Uterus (tissue), 3 donors: ENCODE measurements at regions not wholly inside any gene's neighbourhood (a gene's known extent, or its start where the extent isn't known, plus 50 kb on each side); places are given as distances from the start of the nearest gene placed in this dataset.

ENCODE experiments used
- DNase-seq, 2 donors: peaks; one replicate each; pipeline ENCODE4 v3.0.0-alpha.2; 2019 to 2020
- H3K27ac ChIP-seq, 2 donors: fragments of 200-600 bp; sonication (generic); 1 replicate in 1 of 2; 2 replicates in 1 of 2; pipeline ENCODE4 v1.5.1; 2016 to 2018
- H3K27me3 ChIP-seq, 2 donors: fragments of 200-600 bp; sonication (generic); one replicate each; pipeline ENCODE4 v1.5.1; 2018 to 2019; ENCODE audit warnings: control low read depth in 1 of 2
- H3K36me3 ChIP-seq, 2 donors: fragments of 200-600 bp; sonication (generic); one replicate each; pipeline ENCODE4 v1.5.1; 2019; ENCODE audit warnings: control low read depth in 1 of 2
- H3K4me1 ChIP-seq, 2 donors: fragments of 200-600 bp; sonication (generic); one replicate each; pipeline ENCODE4 v1.5.1; 2018 to 2019; ENCODE audit warnings: control low read depth in 1 of 2
- H3K4me3 ChIP-seq, 2 donors: fragments of 200-600 bp; sonication (generic); 1 replicate in 1 of 2; 2 replicates in 1 of 2; pipeline ENCODE4 v1.5.1; 2018 to 2019; ENCODE audit warnings: mild to moderate bottlenecking in 1 of 2
- H3K9me3 ChIP-seq, 2 donors: fragments of 200-600 bp; sonication (generic); one replicate each; pipeline ENCODE4 v1.5.1; 2019; ENCODE audit warnings: control low read depth in 1 of 2
- POLR2A ChIP-seq, 2 donors: fragments of 450-650 bp; IDR thresholded peaks; one replicate each; pipeline ENCODE4 v1.6.1; 2016; ENCODE audit warnings: antibody characterized with exemption in 2 of 2, mild to moderate bottlenecking in 1 of 2, moderate library complexity in 1 of 2
- intact Hi-C: fragments of 100-400 bp; cut with DNase I; formaldehyde crosslinking; loops from one replicate; pipeline ENCODE4 v1.15.1; 2023; ENCODE audit warnings: low total_unique reads
- TF ChIP-seq, protein P1 (sequence below), 4 experiments: fragments of 200-600 bp in 2 of 4; fragments of 450-650 bp in 2 of 4; sonication (generic) in 2 of 4; IDR thresholded peaks; one replicate each; pipeline ENCODE4 v1.5.1; 2016 to 2019; ENCODE audit warnings: antibody characterized with exemption in 4 of 4, mild to moderate bottlenecking in 2 of 4, moderate library complexity in 1 of 4
- donor health status: DM: yes; HTN: yes; CAD: no.

GRCh38 chr17:6356562-6356961, 78.4 kb downstream of the AIPL1 start:
- no peak overlapping the region for H3K4me3 ChIP-seq
- H3K27ac ChIP-seq: no peak overlapping the region
- no peaks in the 10 kb centered on the region for H3K36me3 ChIP-seq
- H3K27me3 ChIP-seq: no peaks in the 10 kb centered on the region
- no peak for TF ChIP-seq POLR2A (IDR thresholded peaks at IDR 0.05)
- H3K4me1 ChIP-seq: no peaks in the 10 kb centered on the region
- H3K9me3 ChIP-seq: no peaks in the 10 kb centered on the region
- intact Hi-C loops: no loop called here
- no peak for DNase-seq

DNA sequence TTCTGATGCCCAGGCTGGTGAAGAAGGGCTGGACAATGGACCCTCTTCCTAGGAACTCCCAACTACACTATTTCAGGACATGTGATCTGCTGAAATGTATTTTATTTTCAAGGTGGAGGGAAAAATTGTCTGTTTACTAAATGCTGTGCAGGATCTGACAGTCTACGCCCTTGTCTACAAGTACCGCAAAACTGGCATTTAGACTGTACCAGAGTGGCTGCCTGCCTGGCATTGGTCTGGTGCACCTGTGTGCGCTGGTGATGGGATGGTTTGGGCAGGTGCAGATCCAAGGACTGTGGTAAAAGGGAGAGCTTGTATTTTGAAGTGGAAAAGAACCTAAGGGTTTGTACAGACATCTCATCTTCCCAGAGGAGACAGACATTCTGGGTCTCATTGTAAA, 79.7 kb downstream of the AIPL1 start:
- DNase-seq: no peak
- no peaks in the 10 kb centered on the region for H3K4me1 ChIP-seq
- H3K9me3 ChIP-seq: no peaks in the 10 kb centered on the region
- H3K4me3 ChIP-seq: no peak overlapping the region
- no peaks in the 10 kb centered on the region for H3K36me3 ChIP-seq
- intact Hi-C loops: no loop called here
- no peak overlapping the region for H3K27ac ChIP-seq
- no peaks in the 10 kb centered on the region for H3K27me3 ChIP-seq
- TF ChIP-seq POLR2A (IDR thresholded peaks at IDR 0.05): no peak
- TF ChIP-seq, protein P1, sequence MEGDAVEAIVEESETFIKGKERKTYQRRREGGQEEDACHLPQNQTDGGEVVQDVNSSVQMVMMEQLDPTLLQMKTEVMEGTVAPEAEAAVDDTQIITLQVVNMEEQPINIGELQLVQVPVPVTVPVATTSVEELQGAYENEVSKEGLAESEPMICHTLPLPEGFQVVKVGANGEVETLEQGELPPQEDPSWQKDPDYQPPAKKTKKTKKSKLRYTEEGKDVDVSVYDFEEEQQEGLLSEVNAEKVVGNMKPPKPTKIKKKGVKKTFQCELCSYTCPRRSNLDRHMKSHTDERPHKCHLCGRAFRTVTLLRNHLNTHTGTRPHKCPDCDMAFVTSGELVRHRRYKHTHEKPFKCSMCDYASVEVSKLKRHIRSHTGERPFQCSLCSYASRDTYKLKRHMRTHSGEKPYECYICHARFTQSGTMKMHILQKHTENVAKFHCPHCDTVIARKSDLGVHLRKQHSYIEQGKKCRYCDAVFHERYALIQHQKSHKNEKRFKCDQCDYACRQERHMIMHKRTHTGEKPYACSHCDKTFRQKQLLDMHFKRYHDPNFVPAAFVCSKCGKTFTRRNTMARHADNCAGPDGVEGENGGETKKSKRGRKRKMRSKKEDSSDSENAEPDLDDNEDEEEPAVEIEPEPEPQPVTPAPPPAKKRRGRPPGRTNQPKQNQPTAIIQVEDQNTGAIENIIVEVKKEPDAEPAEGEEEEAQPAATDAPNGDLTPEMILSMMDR (IDR thresholded peaks at IDR 0.05): no peak

- H3K27me3 ChIP-seq: no peaks in the 10 kb centered on the region
- H3K4me3 ChIP-seq: no peak overlapping the region
- TF ChIP-seq POLR2A (IDR thresholded peaks at IDR 0.05): no peak
- TF ChIP-seq, protein P1 (IDR thresholded peaks at IDR 0.05): no peak
- intact Hi-C loops: no loop called here
- H3K27ac ChIP-seq: no peak overlapping the region
- no peaks in the 10 kb centered on the region for H3K4me1 ChIP-seq
- no peaks in the 10 kb centered on the region for H3K36me3 ChIP-seq
- DNase-seq: no peak
- H3K9me3 ChIP-seq: no peaks in the 10 kb centered on the region
Observed at GRCh38 chr17:6352801-6353560, 81.9 kb downstream of the AIPL1 start.

DNA sequence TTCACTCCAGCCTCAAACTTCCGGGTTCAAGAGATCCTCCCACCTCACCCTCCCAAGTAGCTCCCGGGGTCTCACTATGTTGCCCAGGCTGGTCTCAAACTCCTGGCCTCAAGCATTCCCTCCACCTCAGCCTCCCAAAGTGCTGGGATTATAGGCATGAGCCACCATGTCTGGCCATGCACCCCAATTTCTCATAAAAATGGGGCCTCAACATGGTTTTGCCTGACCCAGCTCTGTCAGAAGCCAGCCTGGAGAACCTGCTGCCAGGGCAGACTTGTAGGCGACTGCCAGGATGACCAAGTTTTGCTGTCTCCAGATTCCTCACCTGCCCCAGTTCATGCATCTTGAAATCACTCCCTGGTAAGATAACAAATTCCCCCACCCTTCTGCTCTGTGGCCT, 82.9 kb downstream of the AIPL1 start:
- no peaks in the 10 kb centered on the region for H3K27me3 ChIP-seq
- intact Hi-C loops: no loop called here
- H3K4me3 ChIP-seq: no peak overlapping the region
- no peak for TF ChIP-seq POLR2A (IDR thresholded peaks at IDR 0.05)
- TF ChIP-seq, protein P1 (IDR thresholded peaks at IDR 0.05): no peak
- DNase-seq: no peak
- no peaks in the 10 kb centered on the region for H3K4me1 ChIP-seq
- H3K36me3 ChIP-seq: no peaks in the 10 kb centered on the region
- H3K27ac ChIP-seq: no peak overlapping the region
- no peaks in the 10 kb centered on the region for H3K9me3 ChIP-seq

DNA sequence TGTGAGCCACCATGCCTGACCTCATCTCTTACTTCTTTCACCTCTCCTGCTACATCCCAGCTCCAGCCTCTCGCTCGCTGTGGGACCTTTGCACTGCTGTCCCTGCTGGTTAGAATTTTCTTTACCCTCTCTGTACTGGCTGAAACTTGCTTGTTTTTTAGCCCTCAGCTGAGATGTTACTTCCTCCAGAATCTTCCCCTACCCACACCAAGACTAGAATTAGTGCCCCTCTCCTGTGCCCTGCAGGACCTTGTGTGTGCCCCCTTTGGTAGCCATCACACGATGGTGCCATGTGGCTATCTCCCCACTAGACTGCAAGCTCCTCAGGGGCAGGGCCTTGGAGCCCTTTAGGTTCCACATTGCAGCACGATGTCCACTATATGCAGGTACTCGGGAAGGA, 84.1 kb downstream of the AIPL1 start:
- Histone ChIP-seq H3K27ac (no peak overlapping the region), H3K4me3 (no peak overlapping the region), H3K36me3 (no peaks in the 10 kb centered on the region), H3K27me3 (no peaks in the 10 kb centered on the region), H3K9me3 (no peaks in the 10 kb centered on the region), H3K4me1 (no peaks in the 10 kb centered on the region)
- TF ChIP-seq, protein P1 (IDR thresholded peaks at IDR 0.05): no peak
- no peak for TF ChIP-seq POLR2A (IDR thresholded peaks at IDR 0.05)
- intact Hi-C loops: no loop called here
- DNase-seq: no peak
